ENCODE measurements at regions not wholly inside any gene's neighbourhood (a gene's known extent, or its start where the extent isn't known, plus 50 kb on each side); places are given as distances from the start of the nearest gene placed in this dataset.

DNA sequence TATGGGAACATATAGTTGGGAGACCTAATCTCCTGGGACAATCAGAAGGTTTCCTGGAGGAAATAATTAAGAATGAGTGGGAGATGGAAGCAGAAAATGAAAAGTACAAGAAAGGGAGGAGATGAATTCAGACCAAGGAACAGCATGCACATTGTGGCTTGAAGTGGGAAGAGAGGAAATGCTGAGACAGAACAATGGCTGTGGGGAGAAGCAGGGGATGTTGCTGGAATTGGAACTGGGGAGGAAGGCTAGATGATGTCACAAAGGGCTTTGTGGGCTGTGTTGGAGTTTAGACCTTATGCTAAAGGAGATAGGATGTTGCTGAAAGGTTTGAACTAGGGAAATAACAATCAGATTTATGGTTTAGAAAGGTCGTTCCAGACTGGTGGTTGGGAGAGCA lies 119.5 kb upstream of the DIPK2B start:
- TF ChIP-seq CTCF (IDR thresholded peaks at IDR 0.05) (no peak), POLR2A (IDR thresholded peaks at IDR 0.05) (no peak), EP300 (IDR thresholded peaks at IDR 0.05) (no peak)
